22Rv1 (cell line): ENCODE measurements at regions not wholly inside any gene's neighbourhood (a gene's known extent, or its start where the extent isn't known, plus 50 kb on each side); places are given as distances from the start of the nearest gene placed in this dataset.
"Not testable (repeated sequence)": the region's sequence is repeated elsewhere in the genome, so short reads cannot be mapped to it uniquely, and the experiment has no call there.

Source experiments
- ZFX ChIP-seq: fragments of 450-650 bp; IDR thresholded peaks from 2 replicates; pipeline ENCODE4 v1.6.1; 2017; ENCODE audit warnings: antibody characterized with exemption, borderline replicate concordance
- TF ChIP-seq, protein P1 (sequence below): fragments of 450-650 bp; IDR thresholded peaks from 2 replicates; pipeline ENCODE4 v1.5.1; 2017; ENCODE audit warnings: mild to moderate bottlenecking

DNA sequence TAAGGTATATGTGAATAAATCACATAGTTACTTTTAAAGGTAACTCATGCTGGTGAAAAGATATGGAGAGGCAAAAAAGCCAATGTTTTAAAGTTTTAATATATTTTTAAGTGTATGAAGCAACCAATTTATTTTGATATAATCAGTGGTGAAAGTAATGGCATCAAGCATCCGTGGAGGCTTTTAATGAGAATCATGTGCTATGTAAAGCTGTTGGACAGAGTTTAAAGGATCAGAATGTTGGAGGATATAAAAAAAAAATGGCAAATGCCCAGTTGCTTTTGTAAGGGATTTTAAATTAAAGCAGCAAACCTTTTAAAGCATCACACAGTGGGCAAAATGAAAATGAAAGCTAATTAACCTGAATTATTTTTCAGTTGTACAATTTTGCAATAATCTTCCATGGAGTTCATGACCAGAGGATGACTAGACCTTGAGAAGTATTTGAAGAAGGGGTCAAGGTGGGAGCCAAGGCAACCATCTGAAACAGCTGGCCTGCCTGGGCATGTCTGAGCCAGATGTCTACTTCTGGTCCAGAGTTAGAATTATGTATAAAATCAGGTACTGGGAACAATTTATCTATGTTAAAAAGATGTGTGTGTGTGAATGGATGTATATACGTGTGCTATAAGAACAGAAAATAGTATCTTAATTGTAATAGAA lies 1007.9 kb downstream of the LTN1 start:
- TF ChIP-seq, protein P1, sequence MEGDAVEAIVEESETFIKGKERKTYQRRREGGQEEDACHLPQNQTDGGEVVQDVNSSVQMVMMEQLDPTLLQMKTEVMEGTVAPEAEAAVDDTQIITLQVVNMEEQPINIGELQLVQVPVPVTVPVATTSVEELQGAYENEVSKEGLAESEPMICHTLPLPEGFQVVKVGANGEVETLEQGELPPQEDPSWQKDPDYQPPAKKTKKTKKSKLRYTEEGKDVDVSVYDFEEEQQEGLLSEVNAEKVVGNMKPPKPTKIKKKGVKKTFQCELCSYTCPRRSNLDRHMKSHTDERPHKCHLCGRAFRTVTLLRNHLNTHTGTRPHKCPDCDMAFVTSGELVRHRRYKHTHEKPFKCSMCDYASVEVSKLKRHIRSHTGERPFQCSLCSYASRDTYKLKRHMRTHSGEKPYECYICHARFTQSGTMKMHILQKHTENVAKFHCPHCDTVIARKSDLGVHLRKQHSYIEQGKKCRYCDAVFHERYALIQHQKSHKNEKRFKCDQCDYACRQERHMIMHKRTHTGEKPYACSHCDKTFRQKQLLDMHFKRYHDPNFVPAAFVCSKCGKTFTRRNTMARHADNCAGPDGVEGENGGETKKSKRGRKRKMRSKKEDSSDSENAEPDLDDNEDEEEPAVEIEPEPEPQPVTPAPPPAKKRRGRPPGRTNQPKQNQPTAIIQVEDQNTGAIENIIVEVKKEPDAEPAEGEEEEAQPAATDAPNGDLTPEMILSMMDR = not testable (repeated sequence)
- not testable (repeated sequence) for TF ChIP-seq ZFX
